Vagina (tissue), 2 donors: ENCODE measurements at regions not wholly inside any gene's neighbourhood (a gene's known extent, or its start where the extent isn't known, plus 50 kb on each side); places are given as distances from the start of the nearest gene placed in this dataset.

ENCODE experiments used
- CTCF ChIP-seq, 3 experiments: fragments of 450-650 bp in 2 of 3; fragments of 200-600 bp in 1 of 3; sonication (generic) in 1 of 3; IDR thresholded peaks; one replicate each; pipeline ENCODE4 v1.5.1; 2017 to 2019; ENCODE audit warnings: antibody characterized with exemption in 3 of 3, mild to moderate bottlenecking in 2 of 3, moderate library complexity in 2 of 3
- POLR2A ChIP-seq, 2 donors: fragments of 450-650 bp; IDR thresholded peaks; one replicate each; pipeline ENCODE4 v1.6.1; 2017; ENCODE audit warnings: antibody characterized with exemption in 2 of 2, mild to moderate bottlenecking in 2 of 2, moderate library complexity in 2 of 2
- POLR2AphosphoS5 ChIP-seq, 2 donors: sonication (generic); formaldehyde crosslinking; IDR thresholded peaks; one replicate each; pipeline ENCODE4 v1.9.0; 2017; ENCODE audit warnings: antibody characterized with exemption in 2 of 2, mild to moderate bottlenecking in 2 of 2, low read depth in 1 of 2; ENCODE audit not compliant: insufficient read depth in 1 of 2

DNA sequence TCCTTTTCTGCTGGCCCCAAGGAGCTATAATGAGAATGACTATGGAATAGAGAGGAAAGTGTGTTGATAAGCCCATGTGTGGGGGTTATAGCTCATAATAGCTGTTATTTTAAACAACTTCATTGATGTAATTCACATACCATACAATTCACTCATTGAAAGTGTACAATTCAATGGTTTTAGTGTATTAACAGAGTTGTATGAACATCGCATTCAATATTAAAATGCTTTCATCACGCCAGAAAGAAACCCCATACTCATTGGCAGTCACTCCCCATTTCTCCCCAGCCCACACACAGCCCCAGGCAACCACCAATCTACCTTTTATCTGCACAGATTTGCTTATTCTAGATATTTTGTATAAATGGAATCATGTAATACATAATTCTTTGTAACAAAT is 139.6 kb upstream of the CYP1B1 start:
- TF ChIP-seq CTCF (IDR thresholded peaks at IDR 0.05), result no peak
- TF ChIP-seq POLR2AphosphoS5 (IDR thresholded peaks at IDR 0.05; ENCODE audit: insufficient read depth in 1 of 2, low read depth in 1 of 2), result no peak
- TF ChIP-seq POLR2A (IDR thresholded peaks at IDR 0.05), result no peak
